SJSA1 (cell line): ENCODE measurements at regions not wholly inside any gene's neighbourhood (a gene's known extent, or its start where the extent isn't known, plus 50 kb on each side); places are given as distances from the start of the nearest gene placed in this dataset.
"Not testable (repeated sequence)": the region's sequence is repeated elsewhere in the genome, so short reads cannot be mapped to it uniquely, and the experiment has no call there.

Source experiments
- DNase-seq, 2 experiments: peaks; one replicate each; pipeline ENCODE4 v3.0.0-alpha.2; 2015 to 2020; ENCODE audit warnings: low spot score in 2 of 2, low read depth in 1 of 2
- H3K27ac ChIP-seq: fragments of 250-450 bp; sonication (Bioruptor Pico); 2 replicates; pipeline ENCODE4 v1.5.1; 2020; ENCODE audit warnings: mild to moderate bottlenecking, moderate library complexity
- H3K27me3 ChIP-seq: fragments of 250-450 bp; sonication (Bioruptor Pico); replicated peaks from 2 replicates; pipeline ENCODE4 v1.5.1; 2020; ENCODE audit warnings: mild to moderate bottlenecking, moderate library complexity
- H3K36me3 ChIP-seq: fragments of 250-450 bp; sonication (Bioruptor Pico); 2 replicates; pipeline ENCODE4 v1.5.1; 2020; ENCODE audit warnings: mild to moderate bottlenecking
- H3K4me1 ChIP-seq: fragments of 250-450 bp; sonication (Bioruptor Pico); replicated peaks from 2 replicates; pipeline ENCODE4 v1.6.1; 2021; ENCODE audit warnings: mild to moderate bottlenecking
- H3K4me3 ChIP-seq: fragments of 250-450 bp; sonication (Bioruptor Pico); 2 replicates; pipeline ENCODE4 v1.5.1; 2020; ENCODE audit warnings: mild to moderate bottlenecking
- H3K9me3 ChIP-seq: fragments of 250-450 bp; sonication (Bioruptor Pico); replicated peaks from 2 replicates; pipeline ENCODE4 v1.5.1; 2020; ENCODE audit warnings: mild to moderate bottlenecking

DNA sequence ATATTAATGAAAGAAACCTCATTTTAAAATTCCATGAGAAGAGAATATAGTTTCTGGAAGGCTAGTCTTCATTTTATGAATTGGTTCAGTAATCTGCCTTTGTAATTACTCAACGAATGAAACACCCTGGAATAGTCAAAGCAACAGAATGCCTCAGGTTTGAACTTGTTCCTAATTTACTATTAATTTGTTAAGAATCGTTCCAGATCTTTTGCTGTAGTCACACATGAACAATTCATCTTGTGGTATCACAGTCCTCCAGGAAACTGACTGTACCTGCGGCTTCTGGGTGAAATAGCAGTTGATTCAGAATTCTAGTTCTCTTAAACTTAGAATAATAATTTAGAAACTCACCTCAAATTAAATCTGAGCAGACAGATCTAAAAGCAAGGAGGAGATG is 282.7 kb upstream of the MAP2 start:
- H3K4me1 ChIP-seq: no peaks in the 10 kb centered on the region
- no peak for DNase-seq
- H3K4me3 ChIP-seq: no peak overlapping the region
- no peaks in the 10 kb centered on the region for H3K9me3 ChIP-seq
- H3K27ac ChIP-seq: no peak overlapping the region
- no peaks in the 10 kb centered on the region for H3K27me3 ChIP-seq
- no peaks in the 10 kb centered on the region for H3K36me3 ChIP-seq

DNA sequence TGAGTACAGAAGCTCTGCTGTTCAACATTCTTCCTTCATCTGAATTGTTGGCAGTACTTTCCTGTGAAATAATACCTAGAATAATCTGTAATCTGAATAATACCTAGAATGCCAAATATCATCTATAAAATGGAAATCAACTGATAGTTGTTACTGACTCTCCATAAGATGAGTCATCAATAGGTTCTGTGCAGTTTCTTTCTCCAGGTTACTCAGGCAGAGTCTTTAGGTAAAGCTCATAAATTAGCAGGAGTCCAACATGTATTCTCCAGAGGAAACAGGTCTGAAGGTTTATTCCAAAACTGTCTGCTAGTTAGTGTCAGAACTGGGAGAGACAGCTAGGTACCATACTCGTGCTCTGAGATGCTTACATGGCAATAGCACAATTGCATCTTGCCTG is 282.0 kb upstream of the MAP2 start:
- no peak overlapping the region for H3K27ac ChIP-seq
- DNase-seq: no peak
- H3K9me3 ChIP-seq: no peaks in the 10 kb centered on the region
- no peaks in the 10 kb centered on the region for H3K36me3 ChIP-seq
- no peaks in the 10 kb centered on the region for H3K4me1 ChIP-seq
- no peaks in the 10 kb centered on the region for H3K27me3 ChIP-seq
- no peak overlapping the region for H3K4me3 ChIP-seq

GRCh38 chr2:209145220-209145691 is 278.6 kb upstream of the MAP2 start:
- H3K4me1 ChIP-seq, H3K36me3 ChIP-seq, H3K9me3 ChIP-seq, H3K27ac ChIP-seq, H3K27me3 ChIP-seq, H3K4me3 ChIP-seq, DNase-seq: not testable (repeated sequence)

- no peak overlapping the region for H3K27ac ChIP-seq
- no peak overlapping the region for H3K4me3 ChIP-seq
- no peaks in the 10 kb centered on the region for H3K27me3 ChIP-seq
- H3K4me1 ChIP-seq: no peaks in the 10 kb centered on the region
- H3K9me3 ChIP-seq: no peaks in the 10 kb centered on the region
- no peaks in the 10 kb centered on the region for H3K36me3 ChIP-seq
- DNase-seq: no peak
Measured at GRCh38 chr2:209145941-209146681, 277.7 kb upstream of the MAP2 start.

GRCh38 chr2:209146682-209147320 is 277.0 kb upstream of the MAP2 start:
- DNase-seq: no peak
- Histone ChIP-seq H3K27me3 (no peaks in the 10 kb centered on the region), H3K4me1 (no peaks in the 10 kb centered on the region), H3K4me3 (no peak overlapping the region), H3K9me3 (no peaks in the 10 kb centered on the region), H3K36me3 (no peaks in the 10 kb centered on the region), H3K27ac (no peak overlapping the region)

DNA sequence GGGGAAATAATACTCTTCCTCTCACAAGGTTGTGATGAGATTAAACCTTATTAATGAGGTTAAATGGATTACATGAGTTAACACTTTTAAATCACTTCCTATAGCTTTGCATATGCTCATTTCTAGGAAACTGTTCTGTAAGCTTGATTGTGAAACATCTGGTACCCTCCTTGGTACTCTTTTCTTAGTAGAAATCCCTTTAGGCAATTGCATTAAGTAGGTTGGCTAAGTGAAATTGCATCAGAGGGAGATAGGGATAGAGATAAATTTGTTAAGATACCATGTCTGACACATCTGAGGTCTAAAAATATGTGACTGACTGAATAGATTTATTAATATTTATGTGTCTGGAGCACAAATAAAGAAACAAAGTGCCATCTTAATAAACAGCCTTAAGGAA is 275.9 kb upstream of the MAP2 start:
- no peaks in the 10 kb centered on the region for H3K9me3 ChIP-seq
- no peaks in the 10 kb centered on the region for H3K36me3 ChIP-seq
- H3K27ac ChIP-seq: no peak overlapping the region
- H3K4me1 ChIP-seq: no peaks in the 10 kb centered on the region
- no peak for DNase-seq
- no peaks in the 10 kb centered on the region for H3K27me3 ChIP-seq
- no peak overlapping the region for H3K4me3 ChIP-seq

- no peaks in the 10 kb centered on the region for H3K27me3 ChIP-seq
- H3K9me3 ChIP-seq: no peaks in the 10 kb centered on the region
- H3K4me1 ChIP-seq: no peaks in the 10 kb centered on the region
- H3K27ac ChIP-seq: no peak overlapping the region
- H3K4me3 ChIP-seq: no peak overlapping the region
- H3K36me3 ChIP-seq: no peaks in the 10 kb centered on the region
- no peak for DNase-seq
Measured at GRCh38 chr2:209160800-209161588, 262.9 kb upstream of the MAP2 start.

DNA sequence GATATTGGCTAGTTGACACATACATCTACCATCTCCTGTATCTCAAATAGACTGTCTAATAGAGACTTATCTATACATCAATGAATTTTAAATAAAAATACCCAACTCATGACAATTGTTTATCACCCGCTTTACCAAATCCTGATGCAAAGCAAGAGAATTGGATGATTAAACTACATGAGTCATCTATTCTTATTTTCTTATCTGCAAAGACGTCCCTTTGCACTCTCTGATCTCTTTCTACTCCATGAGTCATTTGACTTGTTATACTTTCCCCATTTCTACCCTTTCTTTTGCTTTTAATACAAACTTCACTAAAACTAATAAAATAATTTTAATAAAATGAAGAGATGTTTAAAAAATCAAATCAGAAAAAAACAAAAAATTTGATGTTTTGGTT is 261.7 kb upstream of the MAP2 start:
- Histone ChIP-seq H3K36me3 (no peaks in the 10 kb centered on the region), H3K9me3 (no peaks in the 10 kb centered on the region), H3K27me3 (no peaks in the 10 kb centered on the region), H3K4me3 (no peak overlapping the region), H3K27ac (no peak overlapping the region), H3K4me1 (no peaks in the 10 kb centered on the region)
- DNase-seq: no peak

- H3K9me3 ChIP-seq: no peaks in the 10 kb centered on the region
- H3K4me1 ChIP-seq: no peaks in the 10 kb centered on the region
- no peaks in the 10 kb centered on the region for H3K36me3 ChIP-seq
- H3K27me3 ChIP-seq: no peaks in the 10 kb centered on the region
- DNase-seq: no peak
- no peak overlapping the region for H3K4me3 ChIP-seq
- no peak overlapping the region for H3K27ac ChIP-seq
Measured at GRCh38 chr2:209181984-209182383, 241.9 kb upstream of the MAP2 start.

- not testable (repeated sequence) for H3K4me3 ChIP-seq, H3K4me1 ChIP-seq, H3K27ac ChIP-seq, H3K9me3 ChIP-seq, DNase-seq, H3K27me3 ChIP-seq, H3K36me3 ChIP-seq
Measured at GRCh38 chr2:209186886-209187285, 237.0 kb upstream of the MAP2 start.

DNA sequence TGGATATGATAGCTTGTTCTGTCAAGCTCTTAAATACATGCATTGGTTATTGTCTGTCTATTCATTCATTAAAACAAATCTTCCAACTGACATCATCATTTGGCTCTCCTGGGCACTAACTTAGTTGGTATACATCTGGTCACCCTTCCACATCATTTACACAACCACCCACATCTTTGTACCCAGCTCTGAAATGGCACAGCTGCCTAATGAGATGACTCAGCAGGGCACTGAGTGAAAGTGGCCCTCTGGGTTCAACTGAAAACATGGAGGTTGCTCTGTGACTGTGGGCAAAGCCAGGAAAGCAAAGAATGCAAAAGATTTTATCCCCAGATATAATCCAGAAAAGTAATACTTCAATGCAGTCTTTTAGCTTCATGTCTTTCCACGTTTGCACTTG is 234.0 kb upstream of the MAP2 start:
- H3K4me3 ChIP-seq: no peak overlapping the region
- DNase-seq: no peak
- H3K27me3 ChIP-seq: no peaks in the 10 kb centered on the region
- no peaks in the 10 kb centered on the region for H3K4me1 ChIP-seq
- no peak overlapping the region for H3K27ac ChIP-seq
- no peaks in the 10 kb centered on the region for H3K9me3 ChIP-seq
- no peaks in the 10 kb centered on the region for H3K36me3 ChIP-seq

- Histone ChIP-seq H3K9me3 (no peaks in the 10 kb centered on the region), H3K4me3 (no peak overlapping the region), H3K4me1 (no peaks in the 10 kb centered on the region), H3K27me3 (no peaks in the 10 kb centered on the region), H3K27ac (no peak overlapping the region), H3K36me3 (no peaks in the 10 kb centered on the region)
- DNase-seq: no peak
Measured at GRCh38 chr2:209191139-209191538, 232.7 kb upstream of the MAP2 start.

GRCh38 chr2:209194717-209195116 is 229.1 kb upstream of the MAP2 start:
- H3K27ac ChIP-seq: no peak overlapping the region
- no peaks in the 10 kb centered on the region for H3K4me1 ChIP-seq
- no peak overlapping the region for H3K4me3 ChIP-seq
- DNase-seq: no peak
- no peaks in the 10 kb centered on the region for H3K9me3 ChIP-seq
- H3K27me3 ChIP-seq: no peaks in the 10 kb centered on the region
- no peaks in the 10 kb centered on the region for H3K36me3 ChIP-seq

DNA sequence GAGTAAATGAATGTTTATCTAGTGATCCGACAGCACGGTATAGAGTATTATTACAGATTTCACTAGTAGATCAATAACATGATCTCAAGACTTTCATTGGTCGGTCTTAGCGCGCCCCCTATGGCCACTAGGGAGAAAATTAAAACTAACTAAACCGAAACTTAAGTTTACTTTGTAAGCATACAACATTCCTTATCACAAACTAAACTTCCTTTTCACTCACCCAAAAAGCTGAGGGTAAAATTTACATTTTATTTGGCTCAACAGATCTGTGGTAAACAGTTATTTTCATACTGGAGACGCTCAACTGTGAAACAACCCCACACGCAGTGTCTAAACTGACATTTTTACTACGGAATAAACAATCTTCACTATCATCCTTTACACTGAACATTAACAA is 215.6 kb upstream of the MAP2 start:
- H3K4me3 ChIP-seq: no peak overlapping the region
- H3K9me3 ChIP-seq: no peaks in the 10 kb centered on the region
- DNase-seq: peak in 1 of 2 experiments; percentile 3
- no peaks in the 10 kb centered on the region for H3K27me3 ChIP-seq
- H3K4me1 ChIP-seq: no peaks in the 10 kb centered on the region
- H3K36me3 ChIP-seq: no peaks in the 10 kb centered on the region
- H3K27ac ChIP-seq: no peak overlapping the region
